BLaER1 treated with 17β-estradiol and CSF1 and Interleukin-3, amounts not matched to agents 10 nM and 100 nM (cell line): ENCODE measurements at regions not wholly inside any gene's neighbourhood (a gene's known extent, or its start where the extent isn't known, plus 50 kb on each side); places are given as distances from the start of the nearest gene placed in this dataset.

Experiments used
- H3K27ac ChIP-seq, 11 experiments: shearing (Covaris generic); formaldehyde crosslinking; 2 replicates each; pipeline ENCODE4 v1.8.1; 2022
- H3K27me3 ChIP-seq, 11 experiments: shearing (Covaris generic); formaldehyde crosslinking; 2 replicates each; pipeline ENCODE4 v1.8.1; 2022
- H3K36me3 ChIP-seq, 11 experiments: shearing (Covaris generic); formaldehyde crosslinking; 2 replicates each; pipeline ENCODE4 v1.8.1; 2022
- H3K4me1 ChIP-seq, 10 experiments: shearing (Covaris generic); formaldehyde crosslinking; 2 replicates each; pipeline ENCODE4 v1.8.1; 2022
- H3K4me2 ChIP-seq, 11 experiments: shearing (Covaris generic); formaldehyde crosslinking; 2 replicates each; pipeline ENCODE4 v1.8.1; 2022
- H3K4me3 ChIP-seq, 10 experiments: shearing (Covaris generic); formaldehyde crosslinking; 2 replicates each; pipeline ENCODE4 v1.8.1; 2022
- H3K9ac ChIP-seq, 11 experiments: shearing (Covaris generic); formaldehyde crosslinking; 2 replicates each; pipeline ENCODE4 v1.8.1; 2022
- H3K9me3 ChIP-seq, 11 experiments: shearing (Covaris generic); formaldehyde crosslinking; replicated peaks in 1 of 11; 2 replicates each; pipeline ENCODE4 v1.8.1; 2022
- H4K20me1 ChIP-seq, 11 experiments: shearing (Covaris generic); formaldehyde crosslinking; 2 replicates each; pipeline ENCODE4 v1.8.1; 2022
- Cebpa-rat ChIP-seq, 11 experiments: shearing (Covaris generic); IDR thresholded peaks; 2 replicates each; pipeline ENCODE4 v1.8.1; 2022

DNA sequence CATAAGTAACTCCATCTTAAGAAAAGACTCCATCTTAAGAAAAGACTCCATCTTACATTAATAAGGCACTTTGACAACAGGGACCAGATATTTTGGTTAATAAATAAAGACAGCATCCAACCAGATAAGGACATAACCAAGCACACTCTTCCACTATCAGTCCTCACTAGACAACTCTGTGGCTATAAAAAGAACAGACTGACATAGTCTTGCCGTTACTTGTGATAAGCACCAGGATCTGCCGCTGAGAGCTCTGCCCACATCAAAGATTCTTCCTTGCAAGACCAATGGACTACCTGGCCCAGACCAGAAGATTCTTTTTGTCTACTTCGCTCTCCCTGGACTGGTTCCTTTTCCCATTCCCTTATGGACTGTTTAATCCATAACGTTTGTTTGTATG is 667.4 kb downstream of the NYAP2 start:
- Histone ChIP-seq H3K9ac (no peak overlapping the region), H3K9me3 (peaks cover 0 to 7% (median 0%) of the 10 kb centered on the region in 11 experiments; a peak in 1 of 22 replicates), H3K4me3 (no peak overlapping the region), H3K4me2 (no peak overlapping the region), H3K27me3 (no peaks in the 10 kb centered on the region), H3K36me3 (no peaks in the 10 kb centered on the region), H3K4me1 (no peaks in the 10 kb centered on the region), H3K27ac (no peak overlapping the region), H4K20me1 (no peaks in the 10 kb centered on the region)
- TF ChIP-seq Cebpa-rat (IDR thresholded peaks at IDR 0.05), result no peak

DNA sequence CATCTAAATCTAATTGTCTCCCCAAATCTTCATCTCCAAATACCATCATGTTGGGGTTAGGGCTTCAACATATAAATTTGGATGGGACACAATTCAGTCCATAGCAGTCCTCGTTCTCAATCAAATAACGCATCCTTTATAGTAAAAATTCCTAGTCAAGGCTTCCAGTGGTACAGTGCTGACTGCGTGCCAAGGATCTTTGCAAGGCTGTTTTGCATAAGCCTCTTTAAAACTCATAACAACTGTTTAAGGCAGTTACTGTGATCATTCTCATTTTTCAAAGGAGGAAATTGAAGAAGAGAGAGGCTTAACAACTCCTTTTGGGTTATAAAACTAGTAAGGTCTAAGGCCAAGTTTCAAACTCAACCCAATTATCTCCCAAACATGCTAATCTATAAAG is 666.9 kb downstream of the NYAP2 start:
- no peak for TF ChIP-seq Cebpa-rat (IDR thresholded peaks at IDR 0.05)
- H3K4me2 ChIP-seq, result no peak overlapping the region
- peaks cover 0 to 7% (median 0%) of the 10 kb centered on the region in 11 experiments; a peak in 1 of 22 replicates for H3K9me3 ChIP-seq

DNA sequence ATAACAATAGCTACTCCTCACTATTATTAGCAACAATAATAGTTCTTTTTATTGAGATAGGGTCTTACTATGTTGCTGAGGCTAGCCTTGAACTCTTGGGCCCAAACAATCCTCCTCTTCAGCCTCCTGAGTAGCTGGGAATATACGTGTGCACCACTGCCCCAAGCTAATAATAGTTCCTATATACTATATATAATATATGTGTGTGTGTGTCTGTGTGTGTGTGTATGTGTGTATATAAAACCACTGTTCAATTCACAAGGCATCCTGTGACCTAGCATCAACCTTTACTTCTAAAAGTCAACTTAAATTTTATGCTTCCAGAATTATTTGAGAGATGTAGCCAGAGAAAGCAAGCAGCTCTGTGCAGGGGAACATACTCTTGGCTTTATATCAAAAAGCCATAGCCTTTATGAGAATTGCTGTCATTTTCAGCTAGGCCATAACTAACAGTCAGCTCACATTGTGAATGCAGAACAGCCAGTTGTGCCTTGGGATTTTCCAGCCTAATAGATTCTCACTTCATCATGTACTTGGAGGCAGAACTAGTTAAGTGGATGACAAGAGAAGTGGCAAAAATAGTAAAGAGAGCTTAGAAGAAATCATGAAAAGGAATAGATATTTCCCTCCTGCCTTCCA is 665.5 kb downstream of the NYAP2 start:
- no peak for TF ChIP-seq Cebpa-rat (IDR thresholded peaks at IDR 0.05)
- Histone ChIP-seq H3K36me3 (no peaks in the 10 kb centered on the region), H3K4me2 (no peak overlapping the region), H3K9me3 (peaks cover 0 to 4% (median 0%) of the 10 kb centered on the region in 11 experiments; a peak in 1 of 22 replicates), H3K27me3 (no peaks in the 10 kb centered on the region), H3K9ac (no peak overlapping the region), H4K20me1 (no peaks in the 10 kb centered on the region), H3K4me1 (peaks cover 0 to 6% (median 0%) of the 10 kb centered on the region in 10 experiments; a peak in 1 of 20 replicates), H3K27ac (no peak overlapping the region), H3K4me3 (no peak overlapping the region)

More for the DNA sequence above, 666.9 kb downstream of the NYAP2 start:
- Histone ChIP-seq H3K4me3 (no peak overlapping the region), H3K4me1 (no peaks in the 10 kb centered on the region), H3K36me3 (no peaks in the 10 kb centered on the region), H4K20me1 (no peaks in the 10 kb centered on the region), H3K27ac (no peak overlapping the region), H3K27me3 (no peaks in the 10 kb centered on the region), H3K9ac (no peak overlapping the region)

DNA sequence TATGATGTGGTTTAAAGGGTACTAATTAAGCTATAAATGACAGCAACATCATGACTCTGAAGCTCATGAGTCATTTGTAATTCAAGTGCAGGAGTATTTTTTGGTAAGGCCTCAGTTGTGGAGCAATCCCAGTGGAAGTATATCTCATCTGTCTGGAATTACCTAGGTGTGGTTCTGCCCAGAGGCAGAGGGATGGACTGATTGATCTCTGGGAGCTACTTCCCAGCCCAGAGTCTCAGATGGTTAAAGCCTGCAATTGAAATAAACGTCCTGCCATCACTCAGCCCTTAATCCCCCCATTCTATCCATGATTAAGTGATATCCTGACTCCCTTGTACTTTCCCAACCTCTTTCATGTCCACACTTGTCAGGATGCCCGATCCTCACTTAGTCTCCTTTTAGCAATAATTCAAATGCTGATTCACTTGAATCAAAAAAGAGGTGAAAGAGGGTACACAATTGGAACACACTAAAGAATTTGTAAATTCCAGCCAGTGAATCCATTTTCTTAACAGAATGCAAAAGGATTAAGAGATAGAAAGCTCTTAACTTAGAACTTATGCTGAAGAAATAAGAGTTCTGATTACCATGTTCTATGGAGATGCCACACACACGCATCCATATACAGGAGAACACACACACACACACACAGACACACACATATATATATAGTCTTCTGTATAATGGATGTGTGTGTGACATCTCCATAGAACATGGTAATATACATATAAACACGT is 664.4 kb downstream of the NYAP2 start:
- no peak overlapping the region for H3K4me3 ChIP-seq
- H3K27me3 ChIP-seq, result no peaks in the 10 kb centered on the region
- H3K9me3 ChIP-seq, result no peaks in the 10 kb centered on the region
- TF ChIP-seq Cebpa-rat (IDR thresholded peaks at IDR 0.05), result no peak
- no peak overlapping the region for H3K27ac ChIP-seq
- no peak overlapping the region for H3K9ac ChIP-seq
- H3K4me2 ChIP-seq, result no peak overlapping the region
- no peaks in the 10 kb centered on the region for H4K20me1 ChIP-seq
- peaks cover 0 to 8% (median 0%) of the 10 kb centered on the region in 10 experiments; a peak in 1 of 20 replicates for H3K4me1 ChIP-seq
- no peaks in the 10 kb centered on the region for H3K36me3 ChIP-seq

DNA sequence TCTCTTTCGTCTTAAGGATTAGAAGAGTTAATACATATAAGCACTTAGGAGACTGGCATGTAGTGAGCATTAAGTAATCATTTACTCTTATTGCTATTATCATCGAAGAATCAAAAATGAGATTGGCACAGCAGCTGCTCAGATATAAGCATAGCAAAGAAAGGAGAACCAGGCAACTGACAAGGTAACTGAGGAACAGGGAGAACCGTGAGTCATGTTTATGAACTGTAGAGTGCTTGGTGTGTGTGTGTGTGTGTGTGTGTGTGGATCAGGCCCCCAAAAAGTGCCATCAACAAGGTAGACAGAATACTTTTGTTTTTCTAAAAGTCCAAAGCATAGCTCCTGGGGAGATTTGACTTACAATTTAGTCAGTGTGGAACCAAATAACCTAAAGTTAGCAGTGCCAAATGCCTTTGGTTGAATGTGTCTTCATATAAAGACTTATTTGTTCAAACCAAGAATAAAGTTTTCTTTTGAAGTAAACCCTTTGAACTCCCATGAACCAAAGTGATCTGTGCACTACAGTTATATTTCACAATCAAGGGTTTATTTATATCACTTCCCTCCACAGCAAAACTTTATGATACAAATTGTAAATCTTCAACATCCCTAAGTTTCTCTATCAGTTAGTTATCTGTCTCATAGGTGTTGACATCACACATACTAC is 660.6 kb downstream of the NYAP2 start:
- H3K27me3 ChIP-seq, result no peaks in the 10 kb centered on the region
- TF ChIP-seq Cebpa-rat (IDR thresholded peaks at IDR 0.05), result no peak
- peaks cover 0 to 8% (median 0%) of the 10 kb centered on the region in 10 experiments; a peak in 1 of 20 replicates for H3K4me1 ChIP-seq
- no peak overlapping the region for H3K9ac ChIP-seq
- H3K9me3 ChIP-seq, result no peaks in the 10 kb centered on the region
- no peaks in the 10 kb centered on the region for H3K36me3 ChIP-seq
- H4K20me1 ChIP-seq, result no peaks in the 10 kb centered on the region
- no peak overlapping the region for H3K27ac ChIP-seq
- H3K4me3 ChIP-seq, result no peak overlapping the region
- peak overlapping the region in 1 of 11 experiments; percentile 2; a peak in 1 of 22 replicates for H3K4me2 ChIP-seq

DNA sequence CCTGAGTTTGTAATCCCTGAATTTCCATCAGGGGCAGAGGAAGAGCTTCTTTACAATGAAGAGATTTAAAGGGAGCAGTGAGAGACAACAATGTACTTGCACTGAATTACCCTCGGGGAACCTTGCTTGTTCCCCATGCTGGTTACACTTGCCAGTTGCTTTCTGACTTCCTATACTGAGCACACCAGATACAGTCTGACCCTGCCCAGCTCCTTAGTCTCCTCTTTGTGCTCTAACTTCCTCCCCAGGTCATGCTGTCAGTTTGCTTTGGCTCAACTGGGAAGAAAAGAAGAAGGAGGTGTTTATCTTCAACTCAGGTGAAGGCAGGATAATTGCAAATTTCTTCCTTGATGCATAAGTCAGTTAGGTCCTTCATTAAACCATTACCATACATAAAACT is 658.4 kb downstream of the NYAP2 start:
- Histone ChIP-seq H3K27ac (no peak overlapping the region), H3K9me3 (no peaks in the 10 kb centered on the region), H3K4me2 (no peak overlapping the region), H3K4me3 (no peak overlapping the region), H4K20me1 (no peaks in the 10 kb centered on the region), H3K4me1 (peaks cover 0 to 8% (median 0%) of the 10 kb centered on the region in 10 experiments; a peak in 1 of 20 replicates), H3K27me3 (no peaks in the 10 kb centered on the region), H3K36me3 (no peaks in the 10 kb centered on the region), H3K9ac (no peak overlapping the region)
- TF ChIP-seq Cebpa-rat (IDR thresholded peaks at IDR 0.05), result no peak

DNA sequence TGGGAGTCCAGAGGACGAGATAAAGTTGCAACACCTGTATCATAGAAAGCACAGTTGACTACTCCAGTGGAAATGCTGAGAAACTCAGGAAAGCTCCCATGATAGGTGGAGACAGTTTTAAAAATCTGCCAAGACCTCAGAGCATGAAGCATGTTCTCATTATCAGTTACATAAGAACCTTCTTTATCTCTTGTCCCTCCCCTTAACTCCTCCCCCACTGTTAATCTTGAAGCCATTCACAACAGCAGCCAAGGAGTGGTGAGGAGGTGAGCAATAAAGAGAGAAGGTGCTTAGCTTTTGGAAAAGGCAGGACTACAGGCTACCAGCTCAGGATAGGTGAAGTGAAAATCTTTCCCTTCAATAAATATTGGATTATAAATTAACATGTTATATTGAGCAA is 657.9 kb downstream of the NYAP2 start:
- no peaks in the 10 kb centered on the region for H4K20me1 ChIP-seq
- H3K27me3 ChIP-seq, result no peaks in the 10 kb centered on the region
- no peak overlapping the region for H3K9ac ChIP-seq
- H3K4me1 ChIP-seq, result peaks cover 0 to 8% (median 0%) of the 10 kb centered on the region in 10 experiments; a peak in 1 of 20 replicates
- H3K9me3 ChIP-seq, result no peaks in the 10 kb centered on the region
- no peak overlapping the region for H3K4me2 ChIP-seq
- no peak overlapping the region for H3K27ac ChIP-seq
- H3K36me3 ChIP-seq, result no peaks in the 10 kb centered on the region
- TF ChIP-seq Cebpa-rat (IDR thresholded peaks at IDR 0.05), result no peak
- H3K4me3 ChIP-seq, result no peak overlapping the region

DNA sequence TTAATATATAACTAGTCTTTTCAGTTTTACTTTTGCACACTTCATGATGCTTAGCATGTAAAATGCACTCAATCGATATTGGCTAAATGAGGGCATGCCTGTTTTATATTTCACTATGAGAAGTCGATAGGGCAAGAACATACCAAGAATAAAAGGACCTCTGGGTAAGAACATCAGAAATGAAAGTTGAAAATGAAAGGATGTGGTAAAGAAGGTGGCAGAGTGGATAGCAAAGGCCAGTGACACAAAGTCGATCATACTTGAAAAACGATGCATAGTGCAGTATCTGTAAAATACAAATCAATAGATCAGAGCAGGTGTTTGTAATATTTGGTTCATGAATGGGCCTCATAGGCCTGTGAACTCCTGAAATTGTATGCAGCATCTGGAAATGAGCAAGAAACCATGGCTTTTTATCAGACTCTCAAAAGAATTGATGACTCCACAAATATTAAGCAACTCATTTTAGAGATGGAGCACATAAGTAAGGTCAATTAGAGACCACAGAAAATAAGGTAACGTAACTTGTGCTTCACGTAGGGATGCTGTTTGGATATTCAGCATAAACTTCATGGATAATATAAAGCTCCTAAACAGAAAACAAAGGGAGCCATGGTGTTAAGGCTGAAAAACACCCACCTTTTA is 653.4 kb downstream of the NYAP2 start:
- Histone ChIP-seq H4K20me1 (no peaks in the 10 kb centered on the region), H3K27me3 (no peaks in the 10 kb centered on the region), H3K4me2 (no peak overlapping the region), H3K9ac (no peak overlapping the region), H3K4me3 (no peak overlapping the region), H3K4me1 (no peaks in the 10 kb centered on the region), H3K9me3 (no peaks in the 10 kb centered on the region), H3K27ac (no peak overlapping the region), H3K36me3 (no peaks in the 10 kb centered on the region)
- no peak for TF ChIP-seq Cebpa-rat (IDR thresholded peaks at IDR 0.05)

DNA sequence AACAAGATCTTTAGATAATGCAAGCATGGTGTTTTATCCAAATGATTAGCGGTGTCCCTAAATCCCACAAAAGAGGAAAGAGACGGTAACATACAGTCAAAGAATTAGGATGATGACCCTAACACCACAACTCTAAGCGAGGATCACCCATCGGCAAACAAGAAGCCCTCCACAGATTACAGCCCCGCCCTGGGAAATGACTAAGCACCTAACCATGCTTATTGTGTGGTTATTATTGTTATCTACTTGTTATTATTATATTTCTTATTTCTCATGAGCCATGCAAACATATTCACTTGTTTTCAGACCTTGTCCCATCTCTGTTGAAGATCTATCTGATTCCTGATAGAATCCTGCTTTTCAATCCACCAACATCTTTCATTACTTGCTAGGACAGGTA is 651.3 kb downstream of the NYAP2 start:
- H3K27ac ChIP-seq, result no peak overlapping the region
- H3K27me3 ChIP-seq, result no peaks in the 10 kb centered on the region
- TF ChIP-seq Cebpa-rat (IDR thresholded peaks at IDR 0.05), result no peak
- no peaks in the 10 kb centered on the region for H3K36me3 ChIP-seq
- no peaks in the 10 kb centered on the region for H3K9me3 ChIP-seq
- H3K4me1 ChIP-seq, result no peaks in the 10 kb centered on the region
- no peak overlapping the region for H3K4me2 ChIP-seq
- no peaks in the 10 kb centered on the region for H4K20me1 ChIP-seq
- no peak overlapping the region for H3K4me3 ChIP-seq
- H3K9ac ChIP-seq, result no peak overlapping the region
